Endothelial cell of umbilical vein (primary cell): ENCODE measurements at regions not wholly inside any gene's neighbourhood (a gene's known extent, or its start where the extent isn't known, plus 50 kb on each side); places are given as distances from the start of the nearest gene placed in this dataset.

Source experiments
- CTCF ChIP-seq, 2 donors: IDR thresholded peaks; 1 replicate in 1 of 2; 2 replicates in 1 of 2; pipeline ENCODE4 v1.5.1; 2011; ENCODE audit warnings: low read length in 2 of 2, mild to moderate bottlenecking in 2 of 2, moderate library complexity in 2 of 2, control low read depth in 1 of 2, inconsistent platforms in 1 of 2, low read depth in 1 of 2; ENCODE audit not compliant: insufficient read depth in 1 of 2; ENCODE audit errors: extremely low read depth in 1 of 2
- POLR2A ChIP-seq: IDR thresholded peaks from 2 replicates; pipeline ENCODE4 v1.6.1; 2012; ENCODE audit warnings: low read depth, mild to moderate bottlenecking, control low read depth, low read length

GRCh38 chr3:160618878-160619277 is 53.5 kb upstream of the KPNA4 start:
- TF ChIP-seq POLR2A = no peak
- TF ChIP-seq CTCF (IDR thresholded peaks at IDR 0.05; ENCODE audit: extremely low read depth in 1 of 2, insufficient read depth in 1 of 2, low read depth in 1 of 2, low read length in 2 of 2) = no peak
